Trophoblast cell (in vitro differentiated cells and primary cell): ENCODE measurements at regions not wholly inside any gene's neighbourhood (a gene's known extent, or its start where the extent isn't known, plus 50 kb on each side); places are given as distances from the start of the nearest gene placed in this dataset.

Source experiments
- DNase-seq, 2 donors: peaks; one replicate each; pipeline ENCODE4 v3.0.0-alpha.2; 2016
- H2AFZ ChIP-seq: 2 replicates; pipeline ENCODE4 v1.6.1; 2013; ENCODE audit warnings: low read length, moderate library complexity, mild to moderate bottlenecking; ENCODE audit not compliant: insufficient read depth, poor library complexity
- H2AK5ac ChIP-seq: 2 replicates; pipeline ENCODE4 v1.6.1; 2013; ENCODE audit warnings: mild to moderate bottlenecking, low read length
- H2BK120ac ChIP-seq: 2 replicates; pipeline ENCODE4 v1.6.1; 2013; ENCODE audit warnings: low read length, mild to moderate bottlenecking, moderate library complexity; ENCODE audit not compliant: insufficient read depth, poor library complexity
- H2BK12ac ChIP-seq: 2 replicates; pipeline ENCODE4 v1.6.1; 2013; ENCODE audit warnings: mild to moderate bottlenecking, low read length, moderate library complexity
- H2BK5ac ChIP-seq: 2 replicates; pipeline ENCODE4 v1.6.1; 2013; ENCODE audit warnings: low read length, low read depth, moderate library complexity, mild to moderate bottlenecking; ENCODE audit not compliant: poor library complexity
- H3K14ac ChIP-seq: 2 replicates; pipeline ENCODE4 v1.6.1; 2013; ENCODE audit warnings: mild to moderate bottlenecking, low read length
- H3K18ac ChIP-seq: 2 replicates; pipeline ENCODE4 v1.6.1; 2013; ENCODE audit warnings: mild to moderate bottlenecking, low read length
- H3K23ac ChIP-seq: 2 replicates; pipeline ENCODE4 v1.6.1; 2013; ENCODE audit warnings: low read length
- H3K27ac ChIP-seq: 2 replicates; pipeline ENCODE4 v1.5.1; 2013; ENCODE audit warnings: low read depth, mild to moderate bottlenecking, inconsistent platforms, low read length, moderate library complexity
- H3K27me3 ChIP-seq: 2 replicates; pipeline ENCODE4 v1.6.1; 2013; ENCODE audit warnings: inconsistent platforms, mild to moderate bottlenecking, low read length, moderate library complexity; ENCODE audit not compliant: insufficient read depth
- H3K36me3 ChIP-seq, 2 experiments: 1 replicate in 1 of 2; 2 replicates in 1 of 2; pipeline ENCODE4 v1.6.1; 2013; ENCODE audit warnings: low read length in 2 of 2, mild to moderate bottlenecking in 2 of 2, moderate library complexity in 1 of 2; ENCODE audit not compliant: insufficient read depth in 2 of 2, control insufficient read depth in 1 of 2
- H3K4ac ChIP-seq: 2 replicates; pipeline ENCODE4 v1.6.1; 2013; ENCODE audit warnings: low read depth, mild to moderate bottlenecking, low read length, moderate library complexity
- H3K4me1 ChIP-seq, 2 experiments: 1 replicate in 1 of 2; 2 replicates in 1 of 2; pipeline ENCODE4 v1.6.1; 2013; ENCODE audit warnings: low read length in 2 of 2, mild to moderate bottlenecking in 2 of 2, moderate library complexity in 1 of 2; ENCODE audit not compliant: insufficient read depth in 2 of 2, control insufficient read depth in 1 of 2
- H3K4me2 ChIP-seq: 2 replicates; pipeline ENCODE4 v1.6.1; 2013; ENCODE audit warnings: inconsistent platforms, mild to moderate bottlenecking, low read length, moderate library complexity
- H3K4me3 ChIP-seq: 2 replicates; pipeline ENCODE4 v1.5.1; 2013; ENCODE audit warnings: mild to moderate bottlenecking, low read depth, low read length, inconsistent platforms
- H3K79me1 ChIP-seq: one replicate; pipeline ENCODE4 v1.6.1; 2013; ENCODE audit warnings: low read length
- H3K79me2 ChIP-seq: 2 replicates; pipeline ENCODE4 v1.6.1; 2013; ENCODE audit warnings: low read length, mild to moderate bottlenecking; ENCODE audit not compliant: control insufficient read depth, insufficient read depth, poor library complexity
- H3K9ac ChIP-seq: 2 replicates; pipeline ENCODE4 v1.6.1; 2013; ENCODE audit warnings: mild to moderate bottlenecking, low read length
- H3K9me3 ChIP-seq: 2 replicates; pipeline ENCODE4 v1.6.1; 2013; ENCODE audit warnings: low read depth, mild to moderate bottlenecking, control low read depth, inconsistent platforms, low read length; ENCODE audit not compliant: insufficient read depth
- H4K12ac ChIP-seq: 2 replicates; pipeline ENCODE4 v1.6.1; 2013; ENCODE audit warnings: low read depth, mild to moderate bottlenecking, low read length, moderate library complexity
- H4K8ac ChIP-seq: 2 replicates; pipeline ENCODE4 v1.6.1; 2013; ENCODE audit warnings: low read depth, mild to moderate bottlenecking, low read length, moderate library complexity
- H4K91ac ChIP-seq: one replicate; pipeline ENCODE4 v1.6.1; 2013; ENCODE audit warnings: low read depth, mild to moderate bottlenecking, low read length, moderate library complexity
- WGBS: extraction: QIAGEN DNeasy Blood & Tissue Kit; methylation state at CpG from one replicate; pipeline ENCODE4 v1.1.7; 2013; ENCODE audit warnings: missing lambda C conversion rate; ENCODE audit not compliant: insufficient read length, insufficient coverage; ENCODE audit errors: extremely low coverage; 5-methylcytosine and 5-hydroxymethylcytosine counted together

DNA sequence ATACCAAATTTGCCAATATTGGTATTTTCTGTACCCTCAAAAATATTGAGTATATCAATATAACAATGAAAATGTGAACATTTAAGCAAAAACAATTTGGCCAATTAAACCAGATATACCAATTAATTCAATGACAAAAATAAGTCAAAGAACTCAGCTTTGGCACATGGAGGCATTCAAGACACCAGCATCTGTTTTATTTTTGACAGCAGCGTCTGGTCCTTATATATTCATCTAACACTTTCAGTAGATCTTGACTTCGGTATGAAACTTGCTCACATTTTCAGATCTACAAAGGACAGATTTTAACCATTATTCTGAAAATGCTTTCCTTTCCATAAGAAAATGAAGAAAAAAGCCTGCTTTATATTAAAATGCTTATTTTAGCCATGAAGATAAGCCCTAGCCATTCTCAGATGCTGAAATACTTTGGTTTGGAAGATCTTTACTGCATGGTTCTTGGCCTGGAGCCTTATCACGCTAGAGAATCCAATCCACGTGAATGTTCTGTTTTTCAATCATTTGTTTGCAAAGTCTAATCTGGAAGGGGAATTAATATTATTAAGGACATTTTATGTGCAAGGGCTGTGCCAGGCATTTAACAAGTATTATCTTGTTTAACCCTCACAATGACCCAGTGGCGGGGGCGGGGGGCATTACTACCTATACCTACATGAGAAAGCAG lies 132.2 kb downstream of the DLEU7 start:
- H3K4ac ChIP-seq: no peak overlapping the region
- no peak overlapping the region for H3K14ac ChIP-seq
- no peak overlapping the region for H3K18ac ChIP-seq
- no peaks in the 10 kb centered on the region for H3K79me2 ChIP-seq
- no peak overlapping the region for H4K12ac ChIP-seq
- DNase-seq: no peak
- H3K23ac ChIP-seq: no peak overlapping the region
- H4K8ac ChIP-seq: no peak overlapping the region
- H3K36me3 ChIP-seq: no peaks in the 10 kb centered on the region
- WGBS: no CpG with 5 or more reads among the region's 6 CpGs
- no peaks in the 10 kb centered on the region for H3K79me1 ChIP-seq
- no peak overlapping the region for H2AFZ ChIP-seq
- H3K27me3 ChIP-seq: no peaks in the 10 kb centered on the region
- no peak overlapping the region for H2BK120ac ChIP-seq
- no peak overlapping the region for H2BK12ac ChIP-seq
- H3K9ac ChIP-seq: no peak overlapping the region
- no peak overlapping the region for H2BK5ac ChIP-seq
- H3K9me3 ChIP-seq: peaks cover 4% of the 10 kb centered on the region
- no peak overlapping the region for H2AK5ac ChIP-seq
- H3K27ac ChIP-seq: no peak overlapping the region
- H4K91ac ChIP-seq: no peak overlapping the region
- H3K4me2 ChIP-seq: no peak overlapping the region
- no peaks in the 10 kb centered on the region for H3K4me1 ChIP-seq
- H3K4me3 ChIP-seq: no peak overlapping the region

DNA sequence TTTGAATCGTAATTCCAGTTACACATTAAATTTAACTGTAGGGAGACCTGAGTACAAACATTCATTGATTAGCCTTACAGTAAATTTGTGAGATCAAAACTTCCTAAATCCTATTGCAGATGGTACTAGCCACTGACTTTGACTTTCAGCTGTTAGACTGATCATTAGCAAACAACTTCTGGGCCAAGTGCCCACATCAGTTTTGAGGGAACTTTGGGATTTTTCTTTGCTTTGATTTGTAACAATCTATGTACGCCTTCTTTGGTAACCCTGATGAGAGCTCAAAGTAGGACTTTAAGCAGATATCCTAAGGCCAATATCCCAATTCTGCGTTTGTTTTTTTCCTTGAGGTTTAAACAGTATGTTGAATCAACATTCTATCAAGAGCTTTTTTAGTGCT lies 131.5 kb downstream of the DLEU7 start:
- no CpG with 5 or more reads among the region's 3 CpGs for WGBS
- Histone ChIP-seq H3K9me3 (peaks cover 4% of the 10 kb centered on the region), H3K4ac (no peak overlapping the region), H3K4me2 (no peak overlapping the region), H3K79me1 (no peaks in the 10 kb centered on the region), H3K4me3 (no peak overlapping the region), H2AK5ac (no peak overlapping the region), H2BK5ac (no peak overlapping the region), H2BK12ac (no peak overlapping the region), H3K14ac (no peak overlapping the region), H3K79me2 (no peaks in the 10 kb centered on the region), H3K23ac (no peak overlapping the region), H3K18ac (no peak overlapping the region), H3K27me3 (no peaks in the 10 kb centered on the region), H3K9ac (no peak overlapping the region), H2BK120ac (no peak overlapping the region), H4K12ac (no peak overlapping the region), H4K8ac (no peak overlapping the region), H3K36me3 (no peaks in the 10 kb centered on the region), H4K91ac (no peak overlapping the region), H3K27ac (no peak overlapping the region), H3K4me1 (no peaks in the 10 kb centered on the region), H2AFZ (no peak overlapping the region)
- no peak for DNase-seq

GRCh38 chr13:50712456-50712855 lies 131.0 kb downstream of the DLEU7 start:
- Histone ChIP-seq H3K14ac (no peak overlapping the region), H2AFZ (no peak overlapping the region)

DNA sequence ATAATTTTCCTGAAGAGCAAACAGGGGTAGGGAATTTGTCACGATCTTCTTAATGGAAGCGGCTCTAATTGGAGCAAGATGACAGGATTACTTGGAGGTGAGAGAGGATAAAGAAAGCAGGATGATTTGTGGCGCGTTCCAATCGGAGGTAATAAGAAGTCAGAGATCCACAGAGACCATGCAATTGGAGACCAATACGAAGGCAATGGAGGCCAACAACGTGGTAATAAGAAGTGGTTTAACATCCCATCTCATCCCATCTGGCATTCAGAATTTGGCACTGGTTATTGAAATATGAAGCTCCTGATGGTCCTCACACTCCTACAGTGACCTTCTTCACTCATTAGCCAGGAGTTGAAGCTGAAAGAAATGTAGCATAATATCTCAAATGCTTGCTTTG lies 130.6 kb downstream of the DLEU7 start:
- H3K36me3 ChIP-seq: no peaks in the 10 kb centered on the region
- H4K12ac ChIP-seq: no peak overlapping the region
- no peak overlapping the region for H2BK5ac ChIP-seq
- no peak overlapping the region for H3K9ac ChIP-seq
- no peak overlapping the region for H3K23ac ChIP-seq
- no peak overlapping the region for H3K4me2 ChIP-seq
- no peak overlapping the region for H2BK120ac ChIP-seq
- H3K27me3 ChIP-seq: no peaks in the 10 kb centered on the region
- H3K14ac ChIP-seq: no peak overlapping the region
- no peak overlapping the region for H3K4ac ChIP-seq
- no peak for DNase-seq
- H2AFZ ChIP-seq: no peak overlapping the region
- H3K79me2 ChIP-seq: no peaks in the 10 kb centered on the region
- H2BK12ac ChIP-seq: no peak overlapping the region
- H4K8ac ChIP-seq: no peak overlapping the region
- H3K4me3 ChIP-seq: no peak overlapping the region
- WGBS: no CpG with 5 or more reads among the region's 7 CpGs
- H2AK5ac ChIP-seq: no peak overlapping the region
- H4K91ac ChIP-seq: no peak overlapping the region
- no peak overlapping the region for H3K18ac ChIP-seq
- H3K4me1 ChIP-seq: no peaks in the 10 kb centered on the region
- peaks cover 1% of the 10 kb centered on the region for H3K9me3 ChIP-seq
- H3K27ac ChIP-seq: no peak overlapping the region
- H3K79me1 ChIP-seq: no peaks in the 10 kb centered on the region

More at GRCh38 chr13:50712456-50712855, 131.0 kb downstream of the DLEU7 start:
- no peak overlapping the region for H3K9ac ChIP-seq
- H3K23ac ChIP-seq: no peak overlapping the region
- no peak overlapping the region for H3K4ac ChIP-seq
- H3K4me3 ChIP-seq: no peak overlapping the region
- no peaks in the 10 kb centered on the region for H3K4me1 ChIP-seq
- no CpG with 5 or more reads among the region's 3 CpGs for WGBS
- no peak overlapping the region for H4K91ac ChIP-seq
- no peak overlapping the region for H3K18ac ChIP-seq
- no peaks in the 10 kb centered on the region for H3K27me3 ChIP-seq
- H3K27ac ChIP-seq: no peak overlapping the region
- no peak overlapping the region for H2BK5ac ChIP-seq
- H3K36me3 ChIP-seq: no peaks in the 10 kb centered on the region
- no peaks in the 10 kb centered on the region for H3K79me1 ChIP-seq
- H3K9me3 ChIP-seq: peaks cover 4% of the 10 kb centered on the region
- H2BK120ac ChIP-seq: no peak overlapping the region
- no peak overlapping the region for H2BK12ac ChIP-seq
- no peak overlapping the region for H3K4me2 ChIP-seq
- no peak overlapping the region for H2AK5ac ChIP-seq
- no peak for DNase-seq
- H3K79me2 ChIP-seq: no peaks in the 10 kb centered on the region
- no peak overlapping the region for H4K12ac ChIP-seq
- H4K8ac ChIP-seq: no peak overlapping the region
